OCI-LY7 (cell line): ENCODE measurements at regions not wholly inside any gene's neighbourhood (a gene's known extent, or its start where the extent isn't known, plus 50 kb on each side); places are given as distances from the start of the nearest gene placed in this dataset.

Experiments
- BruUV-seq: library from RNA; stranded (reverse); fragments of 400-500 nt; replicated peaks from 2 replicates; lab custom pipeline; 2021; lab: Mats Ljungman, UMichigan
- CTCF ChIA-PET: fragments of 300-600 bp; sonication (Branson Sonifier 250); formaldehyde crosslinking; loops from one replicate; lab custom pipeline; 2022; ENCODE audit warnings: antibody characterized with exemption; ENCODE audit not compliant: unreplicated experiment; lab: Charles Lee
- POLR2A ChIA-PET: fragments of 300-600 bp; sonication (Branson Sonifier 250); formaldehyde crosslinking; loops from one replicate; lab custom pipeline; 2022; ENCODE audit warnings: antibody characterized with exemption; lab: Charles Lee
- DNase-seq: peaks from one replicate; pipeline ENCODE4 v3.0.0-alpha.2; 2015; ENCODE audit warnings: low spot score
- H2AFZ ChIP-seq: fragments of 200-600 bp; sonication (generic), shearing (Covaris generic); 2 replicates; pipeline ENCODE4 v1.6.1; 2014; ENCODE audit warnings: mild to moderate bottlenecking, antibody characterized with exemption, low read length, moderate library complexity
- H3K27ac ChIP-seq: fragments of 200-600 bp; sonication (generic); 2 replicates; pipeline ENCODE4 v1.5.1; 2014; ENCODE audit warnings: mixed run types, low read depth, mild to moderate bottlenecking, moderate library complexity, low read length, inconsistent platforms; ENCODE audit not compliant: poor library complexity, severe bottlenecking
- H3K36me3 ChIP-seq: fragments of 200-600 bp; sonication (generic); 2 replicates; pipeline ENCODE4 v1.6.1; 2014; ENCODE audit warnings: mild to moderate bottlenecking, antibody characterized with exemption, low read length, moderate library complexity, mixed read lengths; ENCODE audit not compliant: insufficient read depth
- H3K4me1 ChIP-seq: fragments of 200-600 bp; sonication (generic); 2 replicates; pipeline ENCODE4 v1.5.1; 2014; ENCODE audit warnings: mild to moderate bottlenecking, low read length; ENCODE audit not compliant: insufficient read depth, poor library complexity, severe bottlenecking
- H3K4me2 ChIP-seq: fragments of 200-600 bp; sonication (generic); 2 replicates; pipeline ENCODE4 v1.6.1; 2014; ENCODE audit warnings: mild to moderate bottlenecking, low read length
- H3K4me3 ChIP-seq: fragments of 200-600 bp; sonication (generic); 2 replicates; pipeline ENCODE4 v1.5.1; 2014; ENCODE audit warnings: mild to moderate bottlenecking, low read depth, low read length; ENCODE audit not compliant: poor library complexity, severe bottlenecking
- H3K79me2 ChIP-seq: fragments of 200-600 bp; sonication (generic); 2 replicates; pipeline ENCODE4 v1.6.1; 2016; ENCODE audit warnings: low read depth, mild to moderate bottlenecking, low read length, moderate library complexity, mixed read lengths; ENCODE audit not compliant: insufficient read depth
- H3K9me2 ChIP-seq: fragments of 200-600 bp; sonication (generic); 2 replicates; pipeline ENCODE4 v1.6.1; 2016; ENCODE audit warnings: mild to moderate bottlenecking, low read length, mixed read lengths; ENCODE audit not compliant: insufficient read depth
- H3K9me3 ChIP-seq: fragments of 200-600 bp; sonication (generic); 2 replicates; pipeline ENCODE4 v1.6.1; 2014; ENCODE audit warnings: mild to moderate bottlenecking, mixed run types, low read length, mixed read lengths
- H4K20me1 ChIP-seq: fragments of 200-600 bp; sonication (generic); 2 replicates; pipeline ENCODE4 v1.6.1; 2014; ENCODE audit warnings: mild to moderate bottlenecking, antibody characterized with exemption, low read length, moderate library complexity, mixed read lengths; ENCODE audit not compliant: insufficient read depth
- CTCF ChIP-seq: fragments of 200-600 bp; sonication (generic); conservative IDR thresholded peaks from 2 replicates; pipeline ENCODE4 v1.5.1; 2014; ENCODE audit warnings: mild to moderate bottlenecking, antibody characterized with exemption, low read length, moderate library complexity, mixed read lengths
- EZH2phosphoT487 ChIP-seq: fragments of 200-600 bp; sonication (generic); IDR thresholded peaks from 2 replicates; pipeline ENCODE4 v1.6.1; 2018; ENCODE audit warnings: low read depth, borderline replicate concordance, mild to moderate bottlenecking, mixed run types, antibody characterized with exemption, low read length, moderate library complexity, mixed read lengths
- intact Hi-C: fragments of 100-400 bp; cut with micrococcal nuclease; formaldehyde crosslinking; loops from one replicate; pipeline ENCODE4 v1.10.0; 2022; ENCODE audit not compliant: unreplicated experiment

DNA sequence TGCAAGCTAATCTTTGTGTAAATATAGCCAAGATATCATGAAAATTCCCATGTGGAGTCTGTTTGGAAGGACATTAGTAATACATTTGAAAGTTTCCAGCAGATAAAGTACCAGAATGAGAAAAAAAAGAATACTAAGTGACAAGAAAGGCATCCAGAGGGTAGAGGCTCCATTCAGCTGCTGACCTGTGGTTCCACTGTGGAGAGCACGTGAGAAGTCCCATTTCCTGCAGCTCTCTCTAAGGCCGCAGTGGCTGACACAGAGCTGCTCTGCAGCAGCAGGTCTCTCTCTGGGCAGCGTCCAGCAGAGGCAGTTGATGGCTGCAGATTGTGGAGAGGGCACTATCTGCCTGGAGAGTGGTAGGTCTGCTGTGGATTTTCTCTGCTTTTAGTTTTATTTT, 100.1 kb upstream of the TMEM72 start:
- Histone ChIP-seq H3K79me2 (no peaks in the 10 kb centered on the region), H2AFZ (no peak overlapping the region), H4K20me1 (no peaks in the 10 kb centered on the region), H3K9me2 (no peaks in the 10 kb centered on the region), H3K36me3 (no peaks in the 10 kb centered on the region), H3K9me3 (no peaks in the 10 kb centered on the region), H3K4me1 (no peaks in the 10 kb centered on the region), H3K4me3 (no peak overlapping the region), H3K4me2 (no peak overlapping the region), H3K27ac (no peak overlapping the region)
- intact Hi-C loops = no loop called here
- BruUV-seq = no TSS peak
- no peak for TF ChIP-seq CTCF
- TF ChIP-seq EZH2phosphoT487 = no peak
- ChIA-PET CTCF (no interaction called here), POLR2A (no interaction called here)
- DNase-seq = no peak

DNA sequence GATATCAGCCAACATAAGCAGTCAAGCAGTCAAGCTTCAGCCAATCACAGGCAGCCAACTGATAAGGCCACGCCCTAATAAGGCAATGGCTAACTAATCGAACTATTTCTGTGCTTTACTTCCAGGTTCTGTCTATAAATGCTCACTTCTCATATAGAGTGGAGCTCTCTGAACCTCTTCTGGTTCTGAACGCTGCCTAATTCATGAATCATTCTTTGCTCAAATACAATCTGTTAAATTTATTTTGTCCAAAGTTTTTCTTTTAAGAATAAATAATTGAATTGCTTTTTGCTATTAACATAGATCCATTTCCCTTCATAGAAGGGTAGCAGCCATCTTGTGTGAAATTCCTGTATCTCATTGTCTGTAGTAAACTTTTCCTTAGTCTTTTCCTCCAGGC, 97.9 kb upstream of the TMEM72 start:
- H3K4me3 ChIP-seq = no peak overlapping the region
- intact Hi-C loops = no loop called here
- no peaks in the 10 kb centered on the region for H3K79me2 ChIP-seq
- ChIA-PET CTCF (no interaction called here), POLR2A (no interaction called here)
- no TSS peak for BruUV-seq
- no peak overlapping the region for H3K4me2 ChIP-seq
- H2AFZ ChIP-seq = no peak overlapping the region
- DNase-seq = no peak
- H3K9me3 ChIP-seq = no peaks in the 10 kb centered on the region
- TF ChIP-seq CTCF (no peak), EZH2phosphoT487 (no peak)
- no peaks in the 10 kb centered on the region for H3K4me1 ChIP-seq
- no peaks in the 10 kb centered on the region for H3K36me3 ChIP-seq
- H3K9me2 ChIP-seq = no peaks in the 10 kb centered on the region
- no peak overlapping the region for H3K27ac ChIP-seq
- H4K20me1 ChIP-seq = no peaks in the 10 kb centered on the region

GRCh38 chr10:44814929-44815328, 96.2 kb upstream of the TMEM72 start:
- no peak overlapping the region for H3K27ac ChIP-seq
- no TSS peak for BruUV-seq
- no peaks in the 10 kb centered on the region for H3K79me2 ChIP-seq
- no peaks in the 10 kb centered on the region for H3K4me1 ChIP-seq
- no peaks in the 10 kb centered on the region for H3K36me3 ChIP-seq
- no peak for DNase-seq
- no peaks in the 10 kb centered on the region for H3K9me2 ChIP-seq
- no peaks in the 10 kb centered on the region for H4K20me1 ChIP-seq
- intact Hi-C loops = no loop called here
- TF ChIP-seq CTCF (no peak), EZH2phosphoT487 (no peak)
- CTCF ChIA-PET = no interaction called here
- H3K9me3 ChIP-seq = no peaks in the 10 kb centered on the region
- H2AFZ ChIP-seq = no peak overlapping the region
- no peak overlapping the region for H3K4me3 ChIP-seq
- POLR2A ChIA-PET = interaction anchor here (0.7 to 1.8 kb wide), 2 partner anchors 11 to 12 kb away, joined by 3 to 5 read pairs; no protein-coding TSS in a partner anchor
- H3K4me2 ChIP-seq = no peak overlapping the region
